Activated CD4-positive, alpha-beta T cell treated with anti-CD3 and anti-CD28 coated beads for 48 hours (primary cell): ENCODE measurements at regions not wholly inside any gene's neighbourhood (a gene's known extent, or its start where the extent isn't known, plus 50 kb on each side); places are given as distances from the start of the nearest gene placed in this dataset.
"Not testable (repeated sequence)": the region's sequence is repeated elsewhere in the genome, so short reads cannot be mapped to it uniquely, and the experiment has no call there.

Experiments
- DNase-seq: peaks from one replicate; pipeline ENCODE4 v3.0.0-alpha.2; 2020

DNA sequence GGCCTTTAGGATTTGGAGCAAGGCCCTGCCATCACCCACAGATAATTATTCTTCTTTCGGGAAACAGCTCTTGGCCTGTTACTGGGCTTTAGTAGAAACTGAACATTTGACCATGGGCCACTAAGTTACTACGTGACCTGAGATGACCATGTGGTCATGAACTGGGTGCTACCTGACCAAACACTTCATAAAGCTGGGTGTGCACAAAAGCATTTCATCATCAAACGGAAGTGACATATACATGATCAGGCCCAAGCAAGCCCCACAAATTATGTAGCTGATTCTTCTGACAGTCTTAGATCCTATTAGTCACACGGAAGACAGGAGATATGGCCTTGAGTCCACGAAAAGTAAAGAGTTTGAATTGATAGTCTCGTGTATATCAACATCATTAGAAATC, 130.9 kb upstream of the FBN2 start:
- DNase-seq, result no peak

DNA sequence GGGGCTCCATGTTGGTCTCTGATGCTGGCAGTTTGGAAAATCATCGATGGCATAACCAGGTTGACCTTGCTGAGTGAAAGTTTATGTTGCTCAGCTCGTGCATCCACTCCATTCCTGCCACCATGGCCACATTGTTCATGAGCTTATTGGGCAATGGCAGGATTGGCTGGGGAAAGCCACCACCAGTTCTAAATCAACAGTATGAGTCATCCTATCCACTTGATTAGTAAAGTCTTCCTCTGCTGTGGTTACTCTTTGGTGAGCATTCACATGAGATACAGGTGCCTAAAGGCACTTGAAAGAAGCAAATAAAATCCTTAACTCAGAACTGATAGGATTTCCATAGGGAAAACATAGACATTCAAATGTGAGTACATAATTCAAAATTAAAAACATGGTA, 131.8 kb upstream of the FBN2 start:
- DNase-seq, result no peak

GRCh38 chr5:128671943-128672342, 133.9 kb upstream of the FBN2 start:
- no peak for DNase-seq

- no peak for DNase-seq
Measured at GRCh38 chr5:128673000-128673399, 135.0 kb upstream of the FBN2 start.

DNA sequence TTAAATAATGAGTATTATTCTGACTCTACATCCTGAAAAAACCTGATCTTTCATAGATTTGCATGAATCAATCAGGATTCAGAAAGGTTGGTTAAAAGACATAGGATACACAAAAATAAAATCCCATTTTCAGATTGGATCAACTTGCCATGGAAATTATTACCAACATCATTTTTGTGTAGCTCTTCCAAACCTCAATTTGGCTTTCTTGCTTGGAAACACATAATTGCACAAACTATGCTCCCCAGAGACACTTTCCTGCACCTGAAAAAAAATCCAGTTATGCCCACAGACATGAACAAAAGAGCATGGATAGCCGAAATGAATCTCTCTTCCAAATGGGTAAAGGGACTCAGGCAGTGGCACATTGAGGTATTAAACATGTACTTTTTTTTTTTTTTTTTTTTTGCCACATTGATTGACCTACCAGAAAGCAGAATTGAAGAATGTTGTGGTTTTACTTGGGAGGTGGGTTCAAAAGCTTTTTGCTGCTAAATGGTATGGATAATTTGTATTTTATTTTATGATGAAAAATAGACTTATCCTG, 135.4 kb upstream of the FBN2 start:
- no peak for DNase-seq

- DNase-seq, result no peak
Measured at GRCh38 chr5:128673970-128674369, 135.9 kb upstream of the FBN2 start.

GRCh38 chr5:128674837-128675446, 136.9 kb upstream of the FBN2 start:
- DNase-seq, result peak; percentile 58

DNA sequence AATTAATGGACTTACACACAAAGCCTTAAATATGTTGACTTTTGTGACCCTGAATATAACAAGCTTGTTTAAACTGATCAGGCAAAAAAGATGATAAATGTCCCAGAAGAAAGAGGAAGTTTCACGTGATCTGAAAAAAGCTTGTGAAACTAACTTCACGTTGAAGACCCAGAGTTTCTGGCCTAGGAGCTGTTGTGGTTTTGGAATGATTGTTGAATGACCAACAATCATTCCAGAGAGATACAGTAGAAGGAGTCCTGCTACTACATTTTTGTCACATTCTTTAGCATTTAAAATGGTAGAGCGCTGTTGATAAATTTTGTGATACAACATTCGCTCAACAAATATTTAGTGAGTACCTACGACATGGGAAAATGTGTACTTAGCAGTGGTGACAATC, 143.1 kb upstream of the FBN2 start:
- DNase-seq, result no peak

GRCh38 chr5:128681764-128682592, 143.9 kb upstream of the FBN2 start:
- DNase-seq, result no peak

GRCh38 chr5:128682669-128683068, 144.6 kb upstream of the FBN2 start:
- no peak for DNase-seq

DNA sequence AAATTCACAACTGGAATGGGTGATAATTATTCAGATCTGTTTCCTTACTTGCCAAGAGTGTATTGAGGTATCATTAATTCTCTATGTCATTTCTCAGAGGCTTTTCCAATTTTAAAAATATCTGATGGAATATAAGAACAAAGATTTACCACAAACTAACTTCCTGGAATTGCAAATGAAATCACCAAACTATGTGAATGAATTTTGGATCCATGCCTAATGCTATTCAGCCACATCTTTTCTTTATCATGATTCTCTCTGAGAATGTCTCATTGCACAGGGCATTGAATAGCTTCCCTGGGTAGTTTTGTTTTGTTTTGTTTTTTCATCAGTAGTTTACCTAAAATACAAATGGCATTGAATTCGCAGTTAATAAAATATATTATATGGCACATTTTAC, 146.9 kb upstream of the FBN2 start:
- no peak for DNase-seq

- no peak for DNase-seq
Measured at GRCh38 chr5:128687930-128688329, 149.9 kb upstream of the FBN2 start.

GRCh38 chr5:128693764-128694163, 155.7 kb upstream of the FBN2 start:
- DNase-seq, result no peak

DNA sequence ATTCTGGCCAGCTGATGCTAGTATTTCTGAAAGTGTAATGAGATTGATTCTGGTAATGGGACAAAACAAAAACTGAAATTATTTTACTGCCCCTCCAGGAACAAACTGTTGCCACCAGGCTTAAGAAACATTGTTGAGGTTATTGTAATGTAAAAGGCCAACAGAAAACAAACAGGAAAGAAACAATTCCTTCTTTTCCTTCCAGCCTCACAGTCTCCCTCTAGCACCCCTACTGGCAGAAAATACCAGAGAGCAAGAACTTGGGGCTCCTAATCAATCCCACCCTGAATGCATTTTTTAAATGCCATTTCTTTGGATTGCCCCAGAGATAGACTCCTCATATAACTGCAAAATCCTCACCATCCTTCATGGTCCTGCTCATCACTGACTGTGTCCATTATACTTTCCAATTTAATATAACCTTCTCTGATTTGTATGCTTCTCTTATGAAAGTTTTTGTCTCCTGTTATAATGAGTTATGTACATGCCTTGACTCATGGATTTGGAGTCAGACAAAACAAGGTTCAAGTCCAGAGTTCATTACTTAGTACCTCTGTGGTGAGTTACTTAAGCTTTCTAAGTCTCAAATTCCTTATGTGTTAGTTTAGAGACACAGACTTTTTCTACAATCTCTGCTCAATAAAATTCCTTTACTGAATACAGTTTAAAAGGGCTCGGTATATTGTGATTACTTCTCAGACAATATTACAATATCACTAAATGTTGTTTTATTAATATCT, 157.9 kb upstream of the FBN2 start:
- no peak for DNase-seq

DNA sequence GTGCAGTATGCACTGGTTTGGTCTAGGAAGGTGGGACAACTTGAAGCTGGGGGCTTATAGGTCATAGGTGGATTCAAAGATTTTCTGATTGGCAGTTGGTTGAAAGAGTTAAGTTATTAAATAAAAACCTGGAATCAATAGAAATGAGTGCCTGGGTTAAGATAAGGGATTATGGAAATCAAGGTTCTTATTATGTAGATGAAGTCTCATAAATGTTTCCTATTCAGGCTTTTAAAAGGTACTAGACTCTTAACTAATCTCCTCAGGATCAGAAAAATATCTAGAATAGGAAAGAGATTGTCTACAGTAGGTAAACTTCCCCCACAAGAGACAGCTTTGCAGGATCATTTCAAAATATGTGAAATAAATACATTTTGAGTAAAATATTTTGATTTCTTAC, 163.3 kb upstream of the FBN2 start:
- no peak for DNase-seq

DNA sequence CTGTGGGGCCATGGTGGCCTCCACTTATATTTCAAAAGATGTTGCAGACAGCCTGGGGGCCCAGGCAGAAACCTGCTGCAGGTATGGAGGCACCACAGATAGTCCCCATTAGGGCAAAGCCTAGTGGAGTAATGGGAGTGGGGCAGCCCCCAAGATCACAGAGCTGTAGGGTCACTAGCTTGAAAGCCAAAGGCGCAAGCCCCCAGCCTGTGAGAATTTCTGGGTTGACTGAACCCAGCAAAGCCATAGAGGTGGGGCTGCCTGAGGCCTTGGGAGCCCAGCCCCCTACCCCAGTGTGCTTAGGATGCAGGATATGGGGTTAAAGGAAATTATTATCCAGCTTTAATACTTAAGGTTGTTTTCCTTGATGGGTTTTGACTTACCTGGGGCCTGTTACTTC, 165.3 kb upstream of the FBN2 start:
- no peak for DNase-seq

DNA sequence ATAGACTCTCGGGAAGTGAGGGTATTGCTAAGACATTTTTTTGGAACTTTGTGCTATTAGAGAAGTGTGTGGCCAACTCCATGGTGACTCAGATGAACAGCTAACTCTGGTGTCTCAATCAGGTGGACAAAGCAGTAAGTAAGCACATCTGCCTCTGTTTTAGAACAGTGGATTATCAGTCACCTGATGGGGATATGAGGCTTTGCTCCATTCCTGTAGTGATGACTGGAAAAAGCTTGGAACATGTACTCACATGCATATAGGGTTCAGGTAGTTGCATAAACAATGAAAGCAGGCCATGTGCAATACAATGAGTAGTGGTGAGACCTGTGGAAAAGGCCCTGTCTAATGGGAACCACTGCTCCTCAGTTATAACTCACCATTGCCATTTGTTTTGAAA, 168.2 kb upstream of the FBN2 start:
- no peak for DNase-seq

DNA sequence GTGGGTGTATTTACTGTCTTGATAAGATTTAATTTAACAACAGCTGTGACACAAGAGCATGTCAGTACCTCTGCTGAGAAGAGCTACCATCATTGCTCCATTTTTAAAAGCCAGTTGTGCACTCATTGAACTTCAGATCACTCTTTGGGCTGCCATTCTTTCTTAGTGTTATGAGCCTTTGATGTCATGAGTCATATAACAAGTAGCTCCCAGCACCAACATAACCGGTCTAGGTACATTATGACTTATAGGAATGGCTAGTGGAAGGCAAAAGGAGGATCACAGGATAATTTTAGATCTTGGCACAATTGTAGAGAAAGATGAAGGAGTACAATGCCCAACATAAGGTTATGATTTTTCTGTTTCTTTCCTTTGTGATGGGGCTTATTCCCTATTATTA, 170.8 kb upstream of the FBN2 start:
- DNase-seq, result no peak

DNA sequence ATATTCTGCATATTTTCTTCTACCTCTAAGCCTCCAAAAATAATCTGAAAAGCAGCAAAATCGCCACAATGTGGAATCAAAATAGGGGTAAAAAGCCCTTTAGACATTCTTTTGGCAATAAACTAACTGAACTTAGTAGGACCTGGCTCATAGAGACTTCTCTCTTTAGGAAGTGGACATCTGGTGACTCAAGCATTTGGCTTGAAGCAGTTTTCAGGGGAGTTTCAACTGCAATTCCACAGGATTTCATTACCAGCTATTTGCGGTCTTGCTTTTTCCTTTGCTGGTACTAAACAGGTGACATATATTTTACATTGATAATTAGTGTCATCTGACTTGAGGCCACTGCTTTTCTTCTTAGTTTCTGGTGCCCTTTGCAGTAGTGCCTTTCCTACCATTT, 173.2 kb upstream of the FBN2 start:
- DNase-seq, result no peak

DNA sequence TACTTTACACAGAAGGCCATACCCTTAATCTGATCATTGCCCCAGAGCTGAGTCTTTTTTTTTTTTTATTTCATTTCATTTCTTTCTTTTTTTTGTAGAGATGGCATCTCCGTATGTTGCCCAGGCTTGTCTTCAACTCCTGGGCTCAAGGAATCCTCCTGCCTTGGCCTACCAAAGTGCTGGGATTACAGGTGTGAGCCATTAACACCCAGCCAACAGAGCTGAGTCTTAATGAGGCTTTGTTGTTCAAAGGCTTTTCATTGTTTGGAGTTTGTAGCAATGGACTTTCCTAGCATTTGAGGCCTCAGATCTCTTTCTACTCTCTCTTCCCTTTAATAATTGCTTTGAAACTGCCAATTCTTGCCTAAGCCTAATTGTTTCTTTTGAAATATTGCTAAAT, 176.5 kb upstream of the FBN2 start:
- DNase-seq, result no peak

- no peak for DNase-seq
Measured at GRCh38 chr5:128722551-128722950, 184.5 kb upstream of the FBN2 start.

- not testable (repeated sequence) for DNase-seq
Measured at GRCh38 chr5:128730021-128730420, 192.0 kb upstream of the FBN2 start.

- not testable (repeated sequence) for DNase-seq
Measured at GRCh38 chr5:128735656-128736055, 197.6 kb upstream of the FBN2 start.

- DNase-seq, result no peak
Measured at GRCh38 chr5:128736553-128736952, 198.5 kb upstream of the FBN2 start.
